Neuronal stem cell (in vitro differentiated cells): ENCODE measurements at regions not wholly inside any gene's neighbourhood (a gene's known extent, or its start where the extent isn't known, plus 50 kb on each side); places are given as distances from the start of the nearest gene placed in this dataset.

ENCODE experiments used
- DNase-seq: peaks from one replicate; pipeline ENCODE4 v3.0.0-alpha.2; 2013; ENCODE audit warnings: low spot score
- H2AFZ ChIP-seq: one replicate; pipeline ENCODE4 v1.6.1; 2013; ENCODE audit warnings: mild to moderate bottlenecking, low read length, inconsistent platforms
- H2AK5ac ChIP-seq: 2 replicates; pipeline ENCODE4 v1.6.1; 2013; ENCODE audit warnings: low read depth, mild to moderate bottlenecking, inconsistent platforms, low read length, moderate library complexity, mixed read lengths
- H2BK120ac ChIP-seq: 2 replicates; pipeline ENCODE4 v1.6.1; 2013; ENCODE audit warnings: low read depth, mild to moderate bottlenecking, inconsistent platforms, low read length, moderate library complexity, mixed read lengths
- H2BK12ac ChIP-seq: one replicate; pipeline ENCODE4 v1.6.1; 2013; ENCODE audit warnings: low read length, inconsistent platforms
- H2BK15ac ChIP-seq: 2 replicates; pipeline ENCODE4 v1.6.1; 2013; ENCODE audit warnings: mild to moderate bottlenecking, low read length, inconsistent platforms, mixed read lengths
- H2BK5ac ChIP-seq: one replicate; pipeline ENCODE4 v1.6.1; 2013; ENCODE audit warnings: inconsistent platforms, mild to moderate bottlenecking, low read length, moderate library complexity
- H3K14ac ChIP-seq: one replicate; pipeline ENCODE4 v1.6.1; 2013; ENCODE audit warnings: low read length, inconsistent platforms
- H3K18ac ChIP-seq: 2 replicates; pipeline ENCODE4 v1.6.1; 2013; ENCODE audit warnings: low read length, inconsistent platforms
- H3K23ac ChIP-seq: 2 replicates; pipeline ENCODE4 v1.6.1; 2013; ENCODE audit warnings: low read depth, mild to moderate bottlenecking, mixed read lengths, low read length, inconsistent platforms; ENCODE audit not compliant: poor library complexity
- H3K27ac ChIP-seq: replicated peaks from 3 replicates; pipeline ENCODE4 v1.5.1; 2013; ENCODE audit warnings: low read length, inconsistent platforms
- H3K27me3 ChIP-seq, 3 experiments: 2 replicates each; pipeline ENCODE4 v1.6.1; 2013; ENCODE audit warnings: low read length in 3 of 3, mild to moderate bottlenecking in 2 of 3, inconsistent platforms in 1 of 3, low read depth in 1 of 3, mixed read lengths in 1 of 3, moderate library complexity in 1 of 3; ENCODE audit not compliant: control insufficient read depth in 3 of 3, insufficient read depth in 3 of 3
- H3K36me3 ChIP-seq, 2 donors: replicated peaks in 1 of 2; 2 replicates each; pipeline ENCODE4 v1.6.1; 2013; ENCODE audit warnings: low read length in 2 of 2; ENCODE audit not compliant: control insufficient read depth in 2 of 2, insufficient read depth in 2 of 2
- H3K4ac ChIP-seq: 2 replicates; pipeline ENCODE4 v1.6.1; 2013; ENCODE audit warnings: inconsistent platforms, mild to moderate bottlenecking, low read length, moderate library complexity
- H3K4me1 ChIP-seq, 2 donors: 1 replicate in 1 of 2; 2 replicates in 1 of 2; pipeline ENCODE4 v1.6.1; 2013; ENCODE audit warnings: low read length in 2 of 2, low read depth in 1 of 2; ENCODE audit not compliant: control insufficient read depth in 2 of 2, insufficient read depth in 1 of 2
- H3K4me2 ChIP-seq: one replicate; pipeline ENCODE4 v1.6.1; 2013; ENCODE audit warnings: mild to moderate bottlenecking, low read length, inconsistent platforms; ENCODE audit not compliant: insufficient read depth, poor library complexity, severe bottlenecking
- H3K4me3 ChIP-seq, 2 donors: 2 replicates each; pipeline ENCODE4 v1.5.1; 2013; ENCODE audit warnings: low read length in 2 of 2, mild to moderate bottlenecking in 2 of 2, inconsistent platforms in 1 of 2, moderate library complexity in 1 of 2
- H3K79me1 ChIP-seq: one replicate; pipeline ENCODE4 v1.6.1; 2013; ENCODE audit warnings: low read depth, mild to moderate bottlenecking, inconsistent platforms, low read length, moderate library complexity
- H3K9ac ChIP-seq: one replicate; pipeline ENCODE4 v1.6.1; 2013; ENCODE audit warnings: mild to moderate bottlenecking, low read depth, low read length, inconsistent platforms; ENCODE audit not compliant: poor library complexity
- H3K9me3 ChIP-seq, 2 donors: replicated peaks in 1 of 2; 2 replicates each; pipeline versions ENCODE3 to v1.6.1; 2013; ENCODE audit warnings: low read length in 2 of 2, mild to moderate bottlenecking in 2 of 2, inconsistent platforms in 1 of 2, low read depth in 1 of 2, mixed read lengths in 1 of 2, moderate library complexity in 1 of 2; ENCODE audit not compliant: control insufficient read depth in 2 of 2, insufficient read depth in 1 of 2
- H4K8ac ChIP-seq: one replicate; pipeline ENCODE4 v1.6.1; 2013; ENCODE audit warnings: low read depth, mild to moderate bottlenecking, inconsistent platforms, low read length, moderate library complexity
- H4K91ac ChIP-seq: one replicate; pipeline ENCODE4 v1.6.1; 2013; ENCODE audit warnings: low read length, low read depth, mild to moderate bottlenecking, inconsistent platforms; ENCODE audit not compliant: poor library complexity
- WGBS, 2 donors: extraction: QIAGEN DNeasy Blood & Tissue Kit; methylation state at CpG; one replicate each; pipeline ENCODE4 v1.1.7; 2013; ENCODE audit warnings: missing lambda C conversion rate in 2 of 2, mixed read lengths in 1 of 2; ENCODE audit not compliant: insufficient read length in 2 of 2, insufficient replicate concordance in 1 of 2; ENCODE audit errors: extremely low coverage in 2 of 2; 5-methylcytosine and 5-hydroxymethylcytosine counted together

DNA sequence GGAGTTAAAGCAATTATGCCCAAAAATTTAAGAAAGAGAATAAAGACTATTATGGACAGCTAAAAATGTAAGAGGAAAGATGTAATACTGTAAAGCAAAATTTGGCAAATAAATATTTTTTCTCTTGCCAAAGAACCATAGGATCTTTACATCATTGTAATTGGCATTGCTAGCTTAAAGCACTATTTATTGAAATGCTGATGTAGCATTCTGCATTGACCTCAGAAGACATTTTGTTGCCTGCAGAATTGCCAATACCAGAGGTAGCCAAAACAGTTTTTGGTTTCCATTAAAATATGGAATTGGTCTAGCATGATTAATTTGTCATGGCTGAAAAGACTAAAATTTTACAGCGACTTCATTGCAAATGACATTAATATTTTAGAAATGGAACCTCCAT is 191.5 kb upstream of the CHODL start:
- H3K14ac ChIP-seq = no peak overlapping the region
- no peak overlapping the region for H3K27ac ChIP-seq
- no peak overlapping the region for H3K4me3 ChIP-seq
- H2BK12ac ChIP-seq = no peak overlapping the region
- no peaks in the 10 kb centered on the region for H3K79me1 ChIP-seq
- WGBS, 2 donors = no CpG with 5 or more reads among the region's 1 CpG
- H3K23ac ChIP-seq = no peak overlapping the region
- no peak overlapping the region for H3K4ac ChIP-seq
- DNase-seq = no peak
- H2BK5ac ChIP-seq = no peak overlapping the region
- H3K9ac ChIP-seq = no peak overlapping the region
- no peaks in the 10 kb centered on the region for H3K36me3 ChIP-seq
- no peak overlapping the region for H2AFZ ChIP-seq
- H3K9me3 ChIP-seq = no peaks in the 10 kb centered on the region
- no peak overlapping the region for H3K4me2 ChIP-seq
- H3K4me1 ChIP-seq = no peaks in the 10 kb centered on the region
- H4K91ac ChIP-seq = no peak overlapping the region
- H4K8ac ChIP-seq = no peak overlapping the region
- no peaks in the 10 kb centered on the region for H3K27me3 ChIP-seq
- no peak overlapping the region for H3K18ac ChIP-seq
- no peak overlapping the region for H2BK120ac ChIP-seq
- H2AK5ac ChIP-seq = no peak overlapping the region
- H2BK15ac ChIP-seq = no peak overlapping the region

DNA sequence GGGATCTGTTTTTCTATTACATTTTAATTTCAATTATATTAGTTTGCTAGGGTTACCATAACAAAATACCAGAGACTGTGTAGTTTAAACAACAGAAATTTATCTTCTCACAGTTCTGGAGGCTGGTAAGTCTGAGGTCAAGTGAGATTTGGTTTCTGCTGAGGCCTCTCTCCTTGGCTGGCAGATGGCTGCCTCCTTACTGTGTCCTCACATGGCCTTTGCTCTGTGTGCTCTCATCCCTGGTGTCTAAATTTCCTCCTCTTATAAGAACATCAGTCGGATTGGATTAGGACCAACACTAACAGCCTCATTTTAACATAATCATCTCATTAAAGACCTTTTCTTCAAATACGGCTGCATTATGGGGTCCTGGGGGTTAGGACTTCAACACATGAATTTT is 195.2 kb upstream of the CHODL start:
- no peak overlapping the region for H2BK120ac ChIP-seq
- H2AFZ ChIP-seq = no peak overlapping the region
- no peaks in the 10 kb centered on the region for H3K79me1 ChIP-seq
- H3K4me1 ChIP-seq = no peaks in the 10 kb centered on the region
- no peak overlapping the region for H3K4me3 ChIP-seq
- H4K8ac ChIP-seq = no peak overlapping the region
- H3K9ac ChIP-seq = no peak overlapping the region
- H3K18ac ChIP-seq = no peak overlapping the region
- no peak overlapping the region for H3K14ac ChIP-seq
- no peak overlapping the region for H2AK5ac ChIP-seq
- H3K27me3 ChIP-seq = no peaks in the 10 kb centered on the region
- H3K9me3 ChIP-seq = no peaks in the 10 kb centered on the region
- no peak overlapping the region for H2BK12ac ChIP-seq
- no peak overlapping the region for H2BK5ac ChIP-seq
- no peak for DNase-seq
- WGBS, 2 donors = no CpG with 5 or more reads among the region's 2 CpGs
- no peak overlapping the region for H3K27ac ChIP-seq
- H3K36me3 ChIP-seq = no peaks in the 10 kb centered on the region
- H4K91ac ChIP-seq = no peak overlapping the region
- H3K4me2 ChIP-seq = no peak overlapping the region
- H2BK15ac ChIP-seq = no peak overlapping the region
- no peak overlapping the region for H3K4ac ChIP-seq
- no peak overlapping the region for H3K23ac ChIP-seq

DNA sequence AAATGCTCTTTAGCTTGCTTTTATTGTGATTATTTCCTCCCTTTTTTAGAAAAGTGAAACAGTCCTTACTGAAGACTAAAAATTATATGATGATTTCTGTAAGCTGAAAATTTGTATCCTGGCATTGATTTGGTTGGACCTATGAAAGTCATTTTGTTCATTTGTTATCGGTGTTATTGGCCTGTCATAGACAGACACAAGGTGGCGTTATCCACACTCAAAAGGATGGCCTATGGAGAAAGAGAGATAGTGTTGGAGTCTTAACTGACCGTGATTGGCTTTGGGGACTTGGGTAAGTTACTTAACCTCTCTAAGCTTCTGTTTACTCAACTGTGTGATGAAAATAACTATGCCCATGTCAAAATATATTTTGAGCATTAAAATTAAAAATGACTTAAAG is 203.6 kb upstream of the CHODL start:
- no peak overlapping the region for H3K14ac ChIP-seq

DNA sequence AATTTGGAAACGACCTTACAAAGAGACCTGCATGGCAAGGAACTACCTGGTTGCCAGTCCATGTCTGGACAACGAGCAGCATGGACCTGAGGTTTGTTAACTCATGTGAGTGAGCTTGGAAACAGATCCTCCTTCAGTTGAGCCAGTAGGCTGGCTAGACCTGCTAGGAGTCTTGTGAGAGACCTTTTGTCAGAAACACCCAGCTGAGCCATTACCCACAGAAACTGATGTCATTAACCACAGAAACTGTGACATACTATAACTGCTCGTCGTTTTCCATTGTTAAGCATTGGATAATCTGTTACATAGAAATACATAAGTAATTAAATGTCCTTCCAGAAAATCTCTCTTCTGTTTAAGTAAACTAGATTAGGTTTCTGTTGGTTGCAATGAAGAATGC is 211.1 kb upstream of the C21orf91 start:
- no peak overlapping the region for H3K23ac ChIP-seq
- peak overlapping the region; percentile 65 for H4K8ac ChIP-seq
- no peaks in the 10 kb centered on the region for H3K27me3 ChIP-seq
- no peak overlapping the region for H2AFZ ChIP-seq
- no peak overlapping the region for H4K91ac ChIP-seq
- no peak overlapping the region for H2BK5ac ChIP-seq
- no peak overlapping the region for H2BK12ac ChIP-seq
- no peak overlapping the region for H2BK15ac ChIP-seq
- H3K18ac ChIP-seq = no peak overlapping the region
- no peak overlapping the region for H3K9ac ChIP-seq
- no peak overlapping the region for H2BK120ac ChIP-seq
- no peak overlapping the region for H3K4me2 ChIP-seq
- no peak overlapping the region for H3K27ac ChIP-seq
- no peak overlapping the region for H3K14ac ChIP-seq
- no peaks in the 10 kb centered on the region for H3K9me3 ChIP-seq
- H2AK5ac ChIP-seq = no peak overlapping the region
- H3K4me3 ChIP-seq = no peak overlapping the region
- WGBS, 2 donors = no CpG with 5 or more reads among the region's 4 CpGs
- no peaks in the 10 kb centered on the region for H3K79me1 ChIP-seq
- H3K4ac ChIP-seq = no peak overlapping the region
- H3K36me3 ChIP-seq = no peaks in the 10 kb centered on the region
- DNase-seq = no peak
- peaks cover 0 to 2% of the 10 kb centered on the region in 2 donors for H3K4me1 ChIP-seq

More for the DNA sequence above, 203.6 kb upstream of the CHODL start:
- Histone ChIP-seq H2BK120ac (no peak overlapping the region), H3K4me1 (no peaks in the 10 kb centered on the region), H4K91ac (no peak overlapping the region), H3K27me3 (no peaks in the 10 kb centered on the region), H3K4me3 (no peak overlapping the region), H3K9ac (no peak overlapping the region), H2AFZ (no peak overlapping the region), H2BK12ac (no peak overlapping the region), H4K8ac (no peak overlapping the region), H3K4ac (no peak overlapping the region), H3K27ac (no peak overlapping the region), H3K9me3 (no peaks in the 10 kb centered on the region), H2BK15ac (no peak overlapping the region), H3K79me1 (no peaks in the 10 kb centered on the region), H2AK5ac (no peak overlapping the region), H3K36me3 (no peaks in the 10 kb centered on the region), H3K23ac (no peak overlapping the region), H2BK5ac (no peak overlapping the region), H3K18ac (no peak overlapping the region), H3K4me2 (no peak overlapping the region)
- DNase-seq = no peak
- WGBS, 2 donors = no CpG with 5 or more reads among the region's 3 CpGs
